Astrocyte (in vitro differentiated cells and primary cell): ENCODE measurements at regions not wholly inside any gene's neighbourhood (a gene's known extent, or its start where the extent isn't known, plus 50 kb on each side); places are given as distances from the start of the nearest gene placed in this dataset.

Experiments used
- DNase-seq: peaks from one replicate; pipeline ENCODE4 v3.0.0-alpha.2; 2010; ENCODE audit warnings: low read depth
- FAIRE-seq: peaks from 2 replicates; lab custom pipeline; 2011; peaks lifted over from hg19 to GRCh38; lab: Jason Lieb, UNC
- H2AFZ ChIP-seq: 2 replicates; pipeline ENCODE4 v1.6.0; 2012; ENCODE audit warnings: low read depth, low read length, inconsistent platforms
- H3K27ac ChIP-seq: 2 replicates; pipeline ENCODE4 v1.5.1; 2011; ENCODE audit warnings: low read depth, low read length, inconsistent platforms
- H3K27me3 ChIP-seq: 2 replicates; pipeline ENCODE4 v1.6.0; 2011; ENCODE audit warnings: low read length, inconsistent platforms; ENCODE audit not compliant: insufficient read depth
- H3K36me3 ChIP-seq: 2 replicates; pipeline ENCODE4 v1.5.1; 2011; ENCODE audit warnings: low read length, inconsistent platforms; ENCODE audit not compliant: insufficient read depth
- H3K4me1 ChIP-seq: 2 replicates; pipeline ENCODE4 v1.5.1; 2011; ENCODE audit warnings: low read length, inconsistent platforms; ENCODE audit not compliant: insufficient read depth
- H3K4me2 ChIP-seq: 2 replicates; pipeline ENCODE4 v1.6.0; 2012; ENCODE audit warnings: low read length, inconsistent platforms
- H3K4me3 ChIP-seq: 2 replicates; pipeline ENCODE4 v1.5.1; 2011; ENCODE audit warnings: low read depth, mild to moderate bottlenecking, low read length, inconsistent platforms; ENCODE audit not compliant: insufficient read depth
- H3K79me2 ChIP-seq: 2 replicates; pipeline ENCODE4 v1.6.0; 2012; ENCODE audit warnings: mild to moderate bottlenecking, low read length, inconsistent platforms; ENCODE audit not compliant: insufficient read depth
- H3K9ac ChIP-seq: 2 replicates; pipeline ENCODE4 v1.6.0; 2012; ENCODE audit warnings: mild to moderate bottlenecking, low read length, inconsistent platforms
- H3K9me3 ChIP-seq: 2 replicates; pipeline ENCODE4 v1.5.1; 2012; ENCODE audit warnings: low read depth, mild to moderate bottlenecking, low read length, inconsistent platforms; ENCODE audit not compliant: insufficient read depth
- H4K20me1 ChIP-seq: 2 replicates; pipeline ENCODE4 v1.6.0; 2012; ENCODE audit warnings: low read length, inconsistent platforms; ENCODE audit not compliant: insufficient read depth
- H3K27ac Mint-ChIP-seq: one replicate; pipeline ENCODE4 v1.8.0; 2021; ENCODE audit warnings: mild to moderate bottlenecking, mixed read lengths; ENCODE audit not compliant: unreplicated experiment
- H3K27me3 Mint-ChIP-seq: one replicate; pipeline ENCODE4 v1.8.0; 2021; ENCODE audit warnings: low read depth, mixed read lengths; ENCODE audit not compliant: unreplicated experiment
- H3K36me3 Mint-ChIP-seq: one replicate; pipeline ENCODE4 v1.8.0; 2021; ENCODE audit warnings: low read depth, mixed read lengths; ENCODE audit not compliant: unreplicated experiment
- H3K4me1 Mint-ChIP-seq: one replicate; pipeline ENCODE4 v1.8.0; 2021; ENCODE audit warnings: low read depth, mixed read lengths; ENCODE audit not compliant: unreplicated experiment
- H3K4me3 Mint-ChIP-seq: one replicate; pipeline ENCODE4 v1.8.0; 2021; ENCODE audit warnings: mild to moderate bottlenecking, moderate library complexity, mixed read lengths; ENCODE audit not compliant: unreplicated experiment
- H3K9me3 Mint-ChIP-seq: one replicate; pipeline ENCODE4 v1.8.0; 2021; ENCODE audit warnings: mild to moderate bottlenecking, mixed read lengths; ENCODE audit not compliant: unreplicated experiment
- EZH2 ChIP-seq: IDR thresholded peaks from 2 replicates; pipeline ENCODE4 v1.6.1; 2012; ENCODE audit warnings: mild to moderate bottlenecking, low read length, inconsistent platforms; ENCODE audit not compliant: insufficient read depth
- TF ChIP-seq, protein P1 (sequence below): IDR thresholded peaks from 2 replicates; pipeline ENCODE4 v1.5.1; 2011; ENCODE audit warnings: low read depth, mild to moderate bottlenecking, inconsistent platforms, low read length, moderate library complexity; ENCODE audit not compliant: insufficient read depth

DNA sequence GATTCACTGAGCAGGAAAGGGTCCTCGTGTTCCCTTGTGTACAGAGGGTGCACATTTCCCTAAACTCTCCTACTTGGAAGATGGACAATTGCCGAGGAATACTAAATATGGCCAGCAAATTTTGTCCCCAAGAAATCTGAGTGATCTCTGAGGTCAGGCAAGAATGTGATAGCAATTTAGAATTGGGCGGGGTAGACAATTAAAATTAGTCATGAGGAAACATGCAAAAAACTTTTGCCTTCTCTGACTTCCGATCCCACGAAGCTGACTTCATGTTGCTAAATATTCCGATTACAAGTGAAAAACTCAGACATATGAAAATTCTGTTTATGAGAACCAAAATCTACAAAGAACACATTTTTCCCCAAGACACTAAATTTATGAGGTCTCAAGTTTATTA lies 453.9 kb upstream of the ZFP42 start:
- H4K20me1 ChIP-seq, result no peaks in the 10 kb centered on the region
- H3K4me1 ChIP-seq, result no peaks in the 10 kb centered on the region
- H3K27ac ChIP-seq, result no peak overlapping the region
- no peaks in the 10 kb centered on the region for H3K4me1 Mint-ChIP-seq
- H3K4me2 ChIP-seq, result no peak overlapping the region
- no peaks in the 10 kb centered on the region for H3K9me3 ChIP-seq
- H3K79me2 ChIP-seq, result no peaks in the 10 kb centered on the region
- no peak for DNase-seq
- H3K27me3 Mint-ChIP-seq, result no peaks in the 10 kb centered on the region
- FAIRE-seq, result no peak
- H2AFZ ChIP-seq, result no peak overlapping the region
- TF ChIP-seq, protein P1, sequence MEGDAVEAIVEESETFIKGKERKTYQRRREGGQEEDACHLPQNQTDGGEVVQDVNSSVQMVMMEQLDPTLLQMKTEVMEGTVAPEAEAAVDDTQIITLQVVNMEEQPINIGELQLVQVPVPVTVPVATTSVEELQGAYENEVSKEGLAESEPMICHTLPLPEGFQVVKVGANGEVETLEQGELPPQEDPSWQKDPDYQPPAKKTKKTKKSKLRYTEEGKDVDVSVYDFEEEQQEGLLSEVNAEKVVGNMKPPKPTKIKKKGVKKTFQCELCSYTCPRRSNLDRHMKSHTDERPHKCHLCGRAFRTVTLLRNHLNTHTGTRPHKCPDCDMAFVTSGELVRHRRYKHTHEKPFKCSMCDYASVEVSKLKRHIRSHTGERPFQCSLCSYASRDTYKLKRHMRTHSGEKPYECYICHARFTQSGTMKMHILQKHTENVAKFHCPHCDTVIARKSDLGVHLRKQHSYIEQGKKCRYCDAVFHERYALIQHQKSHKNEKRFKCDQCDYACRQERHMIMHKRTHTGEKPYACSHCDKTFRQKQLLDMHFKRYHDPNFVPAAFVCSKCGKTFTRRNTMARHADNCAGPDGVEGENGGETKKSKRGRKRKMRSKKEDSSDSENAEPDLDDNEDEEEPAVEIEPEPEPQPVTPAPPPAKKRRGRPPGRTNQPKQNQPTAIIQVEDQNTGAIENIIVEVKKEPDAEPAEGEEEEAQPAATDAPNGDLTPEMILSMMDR, result no peak
- TF ChIP-seq EZH2, result no peak
- no peak overlapping the region for H3K4me3 Mint-ChIP-seq
- no peak overlapping the region for H3K9ac ChIP-seq
- no peak overlapping the region for H3K27ac Mint-ChIP-seq
- H3K36me3 Mint-ChIP-seq, result no peaks in the 10 kb centered on the region
- H3K27me3 ChIP-seq, result no peaks in the 10 kb centered on the region
- no peaks in the 10 kb centered on the region for H3K9me3 Mint-ChIP-seq
- H3K36me3 ChIP-seq, result no peaks in the 10 kb centered on the region
- no peak overlapping the region for H3K4me3 ChIP-seq

DNA sequence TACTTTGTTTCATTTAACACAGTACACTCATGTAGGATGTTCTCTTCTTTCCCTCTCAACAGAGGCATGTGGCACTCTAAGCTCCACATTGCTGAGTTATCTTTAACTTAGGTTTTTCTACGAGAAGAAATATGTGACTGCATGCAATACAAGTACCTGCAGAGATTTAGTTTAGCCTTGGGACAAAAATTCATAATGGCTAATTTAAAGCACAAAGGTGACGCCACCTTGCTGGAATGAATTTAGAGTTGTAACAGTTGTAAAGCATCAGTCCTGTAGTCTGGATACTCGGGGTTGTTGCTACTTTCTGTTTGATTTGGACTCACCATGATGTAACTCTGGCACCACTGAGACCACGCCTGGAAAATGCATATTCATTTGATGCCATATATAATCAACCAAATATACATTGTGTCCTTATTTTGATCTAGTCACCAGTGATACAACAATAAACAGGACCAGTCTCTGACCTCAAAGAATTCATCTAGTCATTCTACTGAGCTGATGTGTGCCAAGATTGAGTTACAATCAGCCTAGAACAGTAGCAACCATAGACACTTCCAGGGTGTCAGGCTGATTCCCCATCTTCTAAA lies 451.0 kb upstream of the ZFP42 start:
- FAIRE-seq, result no peak
- H3K27me3 Mint-ChIP-seq, result no peaks in the 10 kb centered on the region
- H4K20me1 ChIP-seq, result no peaks in the 10 kb centered on the region
- H3K4me1 ChIP-seq, result no peaks in the 10 kb centered on the region
- peaks cover 2% of the 10 kb centered on the region for H3K9me3 Mint-ChIP-seq
- H3K36me3 ChIP-seq, result no peaks in the 10 kb centered on the region
- TF ChIP-seq, protein P1, result no peak
- no peak for TF ChIP-seq EZH2
- H3K27ac ChIP-seq, result no peak overlapping the region
- no peak for DNase-seq
- H3K4me2 ChIP-seq, result no peak overlapping the region
- no peak overlapping the region for H3K9ac ChIP-seq
- H3K4me3 ChIP-seq, result no peak overlapping the region
- H3K79me2 ChIP-seq, result no peaks in the 10 kb centered on the region
- no peak overlapping the region for H2AFZ ChIP-seq
- H3K36me3 Mint-ChIP-seq, result no peaks in the 10 kb centered on the region
- H3K27ac Mint-ChIP-seq, result no peak overlapping the region
- H3K9me3 ChIP-seq, result no peaks in the 10 kb centered on the region
- H3K27me3 ChIP-seq, result no peaks in the 10 kb centered on the region
- no peaks in the 10 kb centered on the region for H3K4me1 Mint-ChIP-seq
- H3K4me3 Mint-ChIP-seq, result no peak overlapping the region

DNA sequence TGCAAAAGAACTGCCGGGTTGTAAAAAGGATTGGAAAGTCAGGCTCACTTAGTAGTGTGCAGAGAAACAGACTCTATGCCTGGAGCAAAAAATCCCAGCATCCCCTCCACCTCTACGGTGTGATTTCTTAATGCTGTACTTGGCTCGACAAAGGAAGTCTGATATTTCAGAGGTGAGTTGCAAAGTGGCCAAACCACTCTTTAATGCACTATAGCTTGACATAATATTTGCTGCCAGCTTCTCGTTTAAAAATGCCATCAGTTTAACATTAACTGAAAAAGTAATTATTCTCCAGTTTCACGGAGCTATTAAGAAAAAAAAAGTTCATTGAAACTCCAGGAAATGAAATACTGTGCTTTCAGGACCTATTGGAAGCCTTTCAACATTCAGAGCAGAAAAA lies 448.3 kb upstream of the ZFP42 start:
- FAIRE-seq, result no peak
- TF ChIP-seq EZH2, result no peak
- TF ChIP-seq, protein P1, result no peak
- Histone ChIP-seq H3K4me3 (no peak overlapping the region), H2AFZ (peak overlapping the region; percentile 24), H3K4me2 (no peak overlapping the region), H4K20me1 (no peaks in the 10 kb centered on the region), H3K9me3 (no peaks in the 10 kb centered on the region), H3K4me1 (no peaks in the 10 kb centered on the region), H3K36me3 (no peaks in the 10 kb centered on the region), H3K27ac (no peak overlapping the region), H3K27me3 (no peaks in the 10 kb centered on the region), H3K9ac (no peak overlapping the region), H3K79me2 (no peaks in the 10 kb centered on the region)
- Mint-ChIP-seq H3K4me3 (no peak overlapping the region), H3K27me3 (no peaks in the 10 kb centered on the region), H3K36me3 (no peaks in the 10 kb centered on the region), H3K9me3 (peaks cover 2% of the 10 kb centered on the region), H3K4me1 (peaks cover 5% of the 10 kb centered on the region), H3K27ac (no peak overlapping the region)
- no peak for DNase-seq
